HG03439 (cell line): ENCODE measurements at regions not wholly inside any gene's neighbourhood (a gene's known extent, or its start where the extent isn't known, plus 50 kb on each side); places are given as distances from the start of the nearest gene placed in this dataset.
"Not testable (repeated sequence)": the region's sequence is repeated elsewhere in the genome, so short reads cannot be mapped to it uniquely, and the experiment has no call there.

Source experiments
- ATAC-seq: cut with Tn5 transposase; IDR thresholded peaks from one replicate; pipeline ENCODE4 v1.9.1; 2021; ENCODE audit warnings: mild to moderate bottlenecking, moderate library complexity; ENCODE audit not compliant: unreplicated experiment

DNA sequence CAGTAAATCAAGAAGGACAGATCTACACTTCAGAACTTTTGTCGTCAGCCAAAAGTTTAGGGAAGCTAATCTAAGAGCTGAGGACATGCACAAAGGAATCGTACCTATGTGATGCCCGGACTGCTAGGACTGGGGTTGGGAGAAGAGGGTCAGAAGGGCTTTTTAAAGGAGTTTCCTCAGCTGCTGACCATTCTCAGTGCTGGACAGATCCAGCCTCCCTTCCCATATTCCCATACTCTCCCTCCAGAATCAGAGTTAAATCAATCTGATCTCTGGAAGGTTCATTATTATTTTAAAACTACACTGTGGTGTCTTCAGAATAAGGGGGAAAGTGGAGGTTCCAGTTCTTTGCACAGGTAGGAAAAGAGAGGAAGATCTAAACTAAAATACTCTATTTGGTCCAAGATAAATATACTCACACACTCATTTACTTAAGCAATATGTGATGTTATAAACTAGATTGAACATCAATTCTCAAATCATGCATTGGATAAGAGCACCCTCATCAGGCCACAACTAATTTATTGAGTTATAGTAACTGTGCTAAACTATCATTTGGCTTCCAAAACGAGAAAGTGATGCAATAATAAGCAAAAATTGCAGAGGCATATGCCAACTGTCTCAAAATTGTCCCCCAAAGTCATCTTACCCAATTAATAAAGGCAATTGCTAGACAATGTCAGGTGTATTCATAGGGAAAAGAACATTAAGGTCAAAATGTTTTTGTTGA is 124.7 kb downstream of the HNRNPD start:
- no peak for ATAC-seq

GRCh38 chr4:82247629-82248028 is 126.2 kb downstream of the HNRNPD start:
- ATAC-seq = no peak

DNA sequence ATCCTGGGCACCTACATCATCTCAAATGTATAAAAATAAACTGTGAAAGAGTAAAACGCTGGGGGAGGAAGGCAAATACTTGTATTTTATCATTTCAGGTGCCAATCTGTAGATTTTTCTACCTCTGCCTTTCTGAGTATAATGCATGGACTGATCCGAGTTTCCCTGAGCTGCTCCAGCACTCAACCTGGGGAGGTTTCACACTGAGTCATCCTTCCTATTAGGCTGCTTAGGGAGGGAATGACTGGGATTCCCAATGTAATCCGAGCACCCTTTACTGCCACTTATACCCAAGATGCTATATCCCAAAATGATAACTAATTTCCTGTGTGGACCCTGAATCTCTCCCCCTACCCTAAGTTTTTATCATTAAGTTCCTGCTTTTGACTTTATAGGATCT is 126.6 kb downstream of the HNRNPD start:
- ATAC-seq = no peak

DNA sequence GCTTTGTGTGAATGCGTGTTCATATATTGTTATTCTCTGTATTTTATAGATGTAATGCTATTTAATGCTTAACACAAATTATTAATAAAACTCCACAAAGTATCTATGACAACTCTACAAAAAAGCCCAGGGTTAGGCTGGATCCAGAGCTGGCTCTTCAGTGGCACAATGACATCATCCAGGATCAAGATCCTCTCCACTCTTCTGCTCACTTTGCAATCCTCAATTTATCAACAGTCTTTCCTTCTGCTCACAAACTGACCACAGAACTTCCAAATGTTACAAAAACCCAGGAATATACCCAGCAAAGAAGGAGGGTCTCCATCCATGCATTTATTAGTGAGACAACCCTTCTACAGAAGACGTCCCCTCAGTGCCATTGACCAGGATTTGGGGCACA is 132.3 kb downstream of the HNRNPD start:
- no peak for ATAC-seq

DNA sequence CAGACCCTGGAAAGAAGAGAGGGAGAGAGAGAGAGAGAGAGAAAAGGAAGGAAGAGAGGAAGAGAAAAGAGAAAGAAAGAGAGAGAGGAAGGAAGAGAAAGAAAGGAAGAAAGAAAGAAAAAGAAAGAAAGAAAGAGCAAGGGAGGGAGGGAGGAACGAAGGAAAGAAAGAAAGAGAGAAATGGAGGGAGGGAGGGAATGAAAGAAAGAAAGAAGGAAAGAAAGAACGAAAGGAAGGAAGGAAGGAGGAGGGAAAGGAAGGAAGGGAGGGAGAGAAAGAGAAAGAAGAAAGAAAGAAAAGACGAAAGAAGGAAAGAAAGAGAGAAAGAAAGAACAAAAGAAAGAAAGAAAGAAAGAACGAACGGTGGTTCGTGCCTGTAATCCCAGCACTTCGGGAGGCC is 133.4 kb downstream of the HNRNPD start:
- ATAC-seq = no peak

- ATAC-seq = not testable (repeated sequence)
Observed at GRCh38 chr4:82237142-82237541, 136.6 kb downstream of the HNRNPD start.

DNA sequence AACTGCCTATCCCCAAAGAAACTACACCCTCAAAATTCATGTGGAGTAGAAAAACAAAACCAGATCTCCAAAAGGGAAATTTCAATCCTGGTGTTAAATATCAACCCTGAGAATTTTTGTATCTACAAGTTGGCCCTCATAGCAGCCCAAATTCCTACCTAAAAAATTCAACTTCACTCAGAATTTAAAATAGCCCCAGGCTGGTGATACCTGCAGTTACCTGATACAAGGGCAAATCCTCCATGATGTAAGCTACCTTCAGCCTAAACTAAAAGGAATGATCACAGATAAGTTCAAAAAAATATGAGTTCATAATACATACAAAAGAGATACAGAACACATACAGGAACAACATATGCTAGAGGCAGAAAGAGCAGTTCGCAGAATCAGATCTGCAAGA is 138.4 kb downstream of the HNRNPD start:
- ATAC-seq = no peak

DNA sequence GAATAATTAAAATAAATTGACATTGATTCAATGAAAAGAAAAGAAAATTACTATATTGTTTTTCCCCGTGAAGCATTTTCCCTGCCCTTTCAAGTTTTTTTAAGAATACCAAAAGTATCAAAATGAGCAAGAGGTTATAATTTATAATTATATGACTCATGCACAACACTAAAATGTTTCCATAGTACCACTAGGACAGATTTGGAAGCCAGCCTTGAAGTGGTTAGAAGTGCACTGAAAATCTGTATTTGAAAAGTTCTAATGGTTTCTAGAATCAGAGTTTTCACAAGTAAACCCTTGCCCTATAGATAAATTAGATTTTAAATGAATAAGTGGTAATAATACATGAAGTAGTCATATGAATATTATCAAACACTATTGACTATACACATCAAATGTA is 140.9 kb downstream of the HNRNPD start:
- ATAC-seq = no peak

- ATAC-seq = no peak
Observed at GRCh38 chr4:82231806-82232205, 142.0 kb downstream of the HNRNPD start.

DNA sequence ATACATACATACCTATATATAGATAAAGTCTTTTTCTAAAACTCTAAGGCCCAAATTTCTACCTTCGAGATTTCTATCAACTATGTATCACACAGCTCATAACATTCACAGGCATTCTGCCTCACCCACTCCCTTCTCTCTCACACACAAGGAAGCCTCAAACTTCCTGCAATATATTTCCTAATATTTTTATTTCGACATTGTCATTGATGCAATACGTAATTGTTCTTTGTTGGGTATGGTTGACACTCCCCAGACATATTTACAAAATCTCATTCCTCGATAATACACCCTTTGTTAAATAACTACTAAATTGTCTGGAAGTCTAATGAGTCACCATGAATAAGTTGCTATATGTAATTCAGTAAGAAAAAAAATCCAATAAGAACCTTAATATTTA is 143.5 kb downstream of the HNRNPD start:
- ATAC-seq = no peak

DNA sequence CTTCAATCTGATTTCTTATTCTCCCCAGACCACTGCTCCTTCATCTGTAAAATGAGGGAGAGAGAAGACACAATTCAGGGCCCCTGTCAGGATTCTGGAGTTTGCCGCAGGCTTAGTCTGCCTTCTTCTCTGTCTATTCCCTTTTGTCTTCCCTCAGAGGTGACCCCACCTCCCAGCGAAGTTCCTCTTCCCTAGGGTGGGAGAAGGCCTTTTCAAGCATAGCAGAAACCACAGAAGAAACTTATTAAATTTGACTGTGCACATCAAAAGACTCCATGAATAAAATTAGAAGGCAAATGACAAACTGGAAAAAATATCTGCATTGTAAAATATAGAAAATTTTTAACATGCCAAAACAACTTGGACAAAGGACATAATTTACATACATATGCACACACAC is 148.8 kb downstream of the HNRNPD start:
- ATAC-seq = no peak

DNA sequence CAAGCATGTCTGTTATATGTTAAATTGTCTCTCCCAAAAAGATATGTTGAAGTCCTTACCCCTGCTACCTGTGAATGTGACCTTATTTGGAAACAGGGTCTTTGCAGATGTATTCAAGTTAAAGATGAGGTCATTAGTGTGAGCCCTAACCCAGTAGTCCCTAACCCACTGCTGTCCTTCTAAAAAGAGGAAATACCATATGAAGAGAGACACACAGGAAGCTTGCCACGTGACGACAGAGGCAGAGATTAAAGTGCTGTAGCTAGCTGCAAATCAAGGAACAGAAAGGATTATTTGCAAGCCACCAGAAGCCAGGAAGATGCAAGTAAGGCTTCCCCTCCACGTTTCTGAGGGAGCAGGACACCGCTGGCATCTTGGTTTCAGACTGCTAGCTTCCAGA is 150.1 kb downstream of the HNRNPD start:
- no peak for ATAC-seq

DNA sequence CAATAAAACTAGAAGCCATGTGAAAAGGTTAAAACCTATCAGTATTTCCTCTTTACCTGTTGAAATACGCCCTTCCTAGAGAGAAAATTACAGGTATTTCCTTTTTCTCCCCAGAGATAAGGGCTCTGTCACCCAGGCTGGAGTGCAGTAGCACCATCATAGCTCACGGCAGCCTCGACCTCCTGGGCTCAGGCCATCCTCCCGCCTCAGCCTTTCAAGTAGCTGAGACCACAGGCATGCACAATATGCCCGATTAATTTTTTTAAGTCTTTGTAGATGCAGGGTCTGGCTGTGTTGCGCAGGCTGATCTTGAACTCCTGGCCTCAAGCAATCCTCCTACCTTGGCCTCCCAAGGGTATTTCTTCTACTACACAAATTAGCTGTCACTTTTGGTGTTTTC is 154.4 kb downstream of the HNRNPD start:
- no peak for ATAC-seq

DNA sequence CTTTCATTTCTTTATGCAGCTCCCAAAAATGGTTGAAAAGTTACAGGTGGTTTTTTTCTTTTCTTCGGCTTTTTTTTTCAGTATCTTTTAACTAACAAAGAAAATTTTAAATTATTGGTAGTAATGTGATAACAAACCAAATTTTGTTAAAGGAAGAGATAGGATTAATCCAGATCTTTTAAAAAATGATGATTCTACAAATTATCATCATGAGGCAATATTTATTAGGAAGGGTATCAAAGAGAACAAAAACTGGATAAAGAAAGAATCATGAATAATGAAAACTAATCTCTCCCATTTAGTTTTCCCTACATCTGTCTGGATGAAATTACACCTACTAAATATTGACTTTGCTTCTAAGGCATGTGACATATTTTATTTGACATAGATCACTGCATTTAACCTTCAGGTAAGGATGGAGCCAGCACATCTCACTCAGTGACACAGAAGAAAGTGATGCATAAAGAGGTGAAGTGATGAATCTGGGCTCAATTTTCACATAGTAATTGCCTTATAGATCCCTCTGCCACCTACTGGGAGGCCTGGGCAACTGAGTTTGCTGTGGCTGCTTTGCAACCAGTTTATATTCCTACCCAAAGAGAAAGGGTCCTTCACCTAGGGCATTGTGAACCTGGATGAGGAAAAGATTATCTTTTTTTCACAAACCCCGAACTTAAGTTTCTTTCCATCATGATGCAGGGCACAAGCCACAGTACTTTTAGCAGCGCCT is 155.6 kb downstream of the HNRNPD start:
- no peak for ATAC-seq

GRCh38 chr4:82216219-82216618 is 157.6 kb downstream of the HNRNPD start:
- no peak for ATAC-seq

- no peak for ATAC-seq
Observed at GRCh38 chr4:82215800-82216199, 158.0 kb downstream of the HNRNPD start.

DNA sequence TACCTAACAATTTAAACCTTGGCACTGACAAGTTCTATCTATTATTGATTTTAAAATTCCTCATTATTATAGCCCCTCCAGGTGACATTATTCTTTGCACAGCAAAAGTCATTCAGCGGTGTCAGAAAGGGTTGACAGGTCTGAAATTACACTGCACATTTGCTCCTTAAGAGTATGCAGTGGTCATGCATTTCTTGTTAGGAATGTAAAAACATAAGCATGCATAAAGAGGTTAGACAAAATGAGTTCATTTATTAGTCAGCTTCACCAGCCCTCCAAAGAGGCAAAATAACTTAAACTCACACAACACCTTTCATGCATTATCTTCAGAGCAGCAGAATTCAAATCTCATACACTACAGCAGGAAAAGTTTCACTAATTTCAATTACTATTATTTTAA is 158.8 kb downstream of the HNRNPD start:
- no peak for ATAC-seq

DNA sequence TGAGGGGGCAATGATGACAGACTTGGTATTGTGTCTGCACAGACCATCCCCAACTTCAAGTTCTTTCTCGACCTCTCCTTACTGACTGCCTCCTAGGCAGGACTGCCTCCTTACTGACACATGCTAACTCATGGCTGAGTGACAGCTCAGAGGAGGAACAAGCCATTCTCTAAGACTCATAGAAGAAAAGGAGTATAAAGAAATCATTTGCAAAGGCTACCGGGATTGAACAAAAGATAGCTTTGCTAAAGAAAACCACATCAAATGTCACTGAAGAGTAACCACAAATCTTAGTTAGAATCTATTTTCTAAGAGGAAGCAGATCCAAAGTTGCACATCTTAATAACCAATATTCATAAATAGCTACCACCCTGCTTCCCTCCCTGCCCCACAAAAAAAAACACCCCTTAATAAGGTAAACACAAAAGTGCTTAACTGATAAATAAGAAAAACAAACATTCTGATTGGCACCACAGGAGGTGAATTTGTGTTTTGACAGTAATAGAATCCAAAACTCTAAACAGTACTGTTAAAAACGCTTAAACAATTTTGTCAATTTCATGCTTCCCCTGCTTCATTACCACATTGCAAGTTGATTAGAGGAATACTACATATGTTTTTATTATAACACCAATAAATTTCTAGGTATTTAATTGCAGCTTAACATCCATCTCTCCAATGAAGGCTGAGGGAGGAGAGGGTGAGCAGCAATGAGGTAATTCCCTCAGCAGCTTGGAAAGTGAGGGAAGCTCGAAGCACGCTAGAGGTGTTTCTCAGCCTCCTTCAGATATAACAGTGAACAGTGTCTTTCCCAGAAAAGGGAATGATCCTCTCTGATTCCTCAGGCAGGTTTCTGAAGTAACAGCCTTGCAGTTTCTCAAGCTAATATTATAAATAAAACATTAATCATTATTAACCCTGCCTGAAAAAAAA is 160.0 kb downstream of the HNRNPD start:
- no peak for ATAC-seq

- no peak for ATAC-seq
Observed at GRCh38 chr4:82201805-82202641, 171.8 kb downstream of the HNRNPD start.

GRCh38 chr4:82201303-82201702 is 172.5 kb downstream of the HNRNPD start:
- no peak for ATAC-seq

- no peak for ATAC-seq
Observed at GRCh38 chr4:82200046-82200445, 173.7 kb downstream of the HNRNPD start.
